GM23248 (cell line): ENCODE measurements at regions not wholly inside any gene's neighbourhood (a gene's known extent, or its start where the extent isn't known, plus 50 kb on each side); places are given as distances from the start of the nearest gene placed in this dataset.
"Not testable (repeated sequence)": the region's sequence is repeated elsewhere in the genome, so short reads cannot be mapped to it uniquely, and the experiment has no call there.

Experiments
- DNase-seq: peaks from one replicate; pipeline ENCODE4 v3.0.0-alpha.2; 2015
- H2AFZ ChIP-seq: fragments of 200-600 bp; sonication (generic); 2 replicates; pipeline ENCODE4 v1.6.1; 2016; ENCODE audit warnings: antibody characterized with exemption
- H3F3A ChIP-seq: fragments of 200-600 bp; sonication (generic); 2 replicates; pipeline ENCODE4 v1.6.1; 2016; ENCODE audit warnings: mild to moderate bottlenecking, antibody characterized with exemption, mixed run types; ENCODE audit not compliant: insufficient read depth
- H3K27ac ChIP-seq: fragments of 200-600 bp; sonication (generic); 2 replicates; pipeline ENCODE4 v1.5.1; 2016; ENCODE audit warnings: mild to moderate bottlenecking
- H3K27me3 ChIP-seq: fragments of 200-600 bp; sonication (generic); replicated peaks from 2 replicates; pipeline ENCODE4 v1.6.1; 2016; ENCODE audit warnings: mild to moderate bottlenecking; ENCODE audit not compliant: insufficient read depth
- H3K36me3 ChIP-seq: fragments of 200-600 bp; sonication (generic); 2 replicates; pipeline ENCODE4 v1.6.1; 2016; ENCODE audit warnings: low read depth, mild to moderate bottlenecking
- H3K4me1 ChIP-seq: fragments of 200-600 bp; sonication (generic); 2 replicates; pipeline ENCODE4 v1.6.1; 2016; ENCODE audit warnings: mild to moderate bottlenecking; ENCODE audit not compliant: insufficient read depth
- H3K4me2 ChIP-seq: fragments of 200-600 bp; sonication (generic); one replicate; pipeline ENCODE4 v1.6.1; 2016; ENCODE audit warnings: mild to moderate bottlenecking; ENCODE audit not compliant: unreplicated experiment
- H3K4me3 ChIP-seq: fragments of 200-600 bp; sonication (generic); 2 replicates; pipeline ENCODE4 v1.5.1; 2016; ENCODE audit warnings: mild to moderate bottlenecking
- H3K79me2 ChIP-seq: fragments of 200-600 bp; sonication (generic); 2 replicates; pipeline ENCODE4 v1.6.1; 2016; ENCODE audit warnings: mild to moderate bottlenecking; ENCODE audit not compliant: insufficient read depth
- H3K9ac ChIP-seq: fragments of 200-600 bp; sonication (generic); 2 replicates; pipeline ENCODE4 v1.6.1; 2016; ENCODE audit warnings: mild to moderate bottlenecking
- H3K9me2 ChIP-seq: fragments of 200-600 bp; sonication (generic); 2 replicates; pipeline ENCODE4 v1.6.1; 2016; ENCODE audit warnings: mixed run types, mild to moderate bottlenecking, moderate library complexity; ENCODE audit not compliant: insufficient read depth
- H3K9me3 ChIP-seq: fragments of 200-600 bp; sonication (generic); one replicate; pipeline ENCODE4 v1.6.1; 2017; ENCODE audit warnings: low read depth
- H4K20me1 ChIP-seq: fragments of 200-600 bp; sonication (generic); 2 replicates; pipeline ENCODE4 v1.6.0; 2016; ENCODE audit not compliant: insufficient read depth
- EZH2 ChIP-seq: fragments of 200-600 bp; sonication (generic); IDR thresholded peaks from 2 replicates; pipeline ENCODE4 v1.6.1; 2018; ENCODE audit warnings: antibody characterized with exemption, mild to moderate bottlenecking; ENCODE audit not compliant: insufficient read depth, poor library complexity, severe bottlenecking
- EZH2phosphoT487 ChIP-seq: fragments of 200-600 bp; sonication (generic); IDR thresholded peaks from 2 replicates; pipeline ENCODE4 v1.6.1; 2018; ENCODE audit warnings: antibody characterized with exemption, moderate library complexity, mild to moderate bottlenecking, low read depth; ENCODE audit not compliant: insufficient read depth
- WGBS, 2 experiments: methylation state at CpG; one replicate each; pipeline ENCODE4 v1.1.6; 2015 to 2017; ENCODE audit warnings: low lambda C conversion rate in 2 of 2, low coverage in 1 of 2; ENCODE audit errors: missing lambda C conversion rate in 2 of 2; 5-methylcytosine and 5-hydroxymethylcytosine counted together
- in situ Hi-C: fragments of 300-500 bp; cut with MboI; formaldehyde crosslinking; loops from 2 replicates; pipeline ENCODE4 v1.15.0; 2020

- TF ChIP-seq EZH2 (no peak), EZH2phosphoT487 (no peak)
- H3F3A ChIP-seq, result no peaks in the 10 kb centered on the region
- H3K4me3 ChIP-seq, result no peak overlapping the region
- no peak overlapping the region for H3K9ac ChIP-seq
- DNase-seq, result no peak
- no peaks in the 10 kb centered on the region for H3K36me3 ChIP-seq
- H3K9me2 ChIP-seq, result no peaks in the 10 kb centered on the region
- H3K4me2 ChIP-seq, result no peak overlapping the region
- WGBS, 2 experiments, result 35 to 62% methylated on average over 6 of the region's 6 CpGs
- in situ Hi-C loops, result no loop called here
- H3K79me2 ChIP-seq, result no peaks in the 10 kb centered on the region
- H4K20me1 ChIP-seq, result no peaks in the 10 kb centered on the region
- H3K27me3 ChIP-seq, result no peaks in the 10 kb centered on the region
- no peak overlapping the region for H2AFZ ChIP-seq
- no peaks in the 10 kb centered on the region for H3K4me1 ChIP-seq
- no peak overlapping the region for H3K27ac ChIP-seq
- no peaks in the 10 kb centered on the region for H3K9me3 ChIP-seq
These were observed 293.0 kb downstream of the NDUFA10 start for GRCh38 chr2:239731998-239732665.

DNA sequence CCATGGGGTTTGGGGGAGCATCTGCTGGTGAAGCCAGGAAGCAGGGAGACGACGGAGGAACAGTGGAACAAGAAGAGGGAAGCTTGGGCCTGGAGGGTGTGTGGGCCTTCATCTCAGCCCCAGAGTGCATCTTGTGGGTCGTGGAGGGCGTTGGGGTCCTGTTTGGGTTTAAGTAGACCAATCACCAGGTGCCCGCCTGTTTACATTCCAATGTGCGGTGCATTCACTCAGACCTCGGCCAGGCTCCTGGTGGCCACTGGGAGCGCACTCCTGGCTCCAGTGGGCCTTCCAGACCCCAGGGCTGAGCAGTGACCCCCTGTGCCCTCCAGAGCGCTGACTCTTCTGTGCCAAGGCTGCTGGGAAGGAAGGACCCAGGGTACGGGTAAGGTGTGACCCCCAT lies 293.7 kb downstream of the NDUFA10 start:
- 43 to 52% methylated on average over 10 of the region's 10 CpGs for WGBS, 2 experiments

GRCh38 chr2:239730897-239731296 lies 294.2 kb downstream of the NDUFA10 start:
- no peak overlapping the region for H3K4me2 ChIP-seq
- H3K27me3 ChIP-seq, result no peaks in the 10 kb centered on the region
- in situ Hi-C loops, result no loop called here
- no peaks in the 10 kb centered on the region for H3K79me2 ChIP-seq
- H3K36me3 ChIP-seq, result no peaks in the 10 kb centered on the region
- no peak overlapping the region for H3K27ac ChIP-seq
- no peaks in the 10 kb centered on the region for H3K9me2 ChIP-seq
- H3K4me3 ChIP-seq, result no peak overlapping the region
- H3F3A ChIP-seq, result no peaks in the 10 kb centered on the region
- H4K20me1 ChIP-seq, result no peaks in the 10 kb centered on the region
- no peak for DNase-seq
- H2AFZ ChIP-seq, result no peak overlapping the region
- no peaks in the 10 kb centered on the region for H3K9me3 ChIP-seq
- TF ChIP-seq EZH2 (no peak), EZH2phosphoT487 (no peak)
- H3K4me1 ChIP-seq, result no peaks in the 10 kb centered on the region
- 43 to 58% methylated on average over 8 of the region's 8 CpGs for WGBS, 2 experiments
- no peak overlapping the region for H3K9ac ChIP-seq

More for the DNA sequence above, 293.7 kb downstream of the NDUFA10 start:
- Histone ChIP-seq H3K4me1 (no peaks in the 10 kb centered on the region), H2AFZ (no peak overlapping the region), H3K9me2 (no peaks in the 10 kb centered on the region), H3K27me3 (no peaks in the 10 kb centered on the region), H3K79me2 (no peaks in the 10 kb centered on the region), H3K9me3 (no peaks in the 10 kb centered on the region), H3K27ac (no peak overlapping the region), H3K9ac (no peak overlapping the region), H3F3A (no peaks in the 10 kb centered on the region), H3K4me3 (no peak overlapping the region), H3K36me3 (no peaks in the 10 kb centered on the region), H3K4me2 (no peak overlapping the region), H4K20me1 (no peaks in the 10 kb centered on the region)
- TF ChIP-seq EZH2 (no peak), EZH2phosphoT487 (no peak)
- in situ Hi-C loops, result no loop called here
- no peak for DNase-seq

DNA sequence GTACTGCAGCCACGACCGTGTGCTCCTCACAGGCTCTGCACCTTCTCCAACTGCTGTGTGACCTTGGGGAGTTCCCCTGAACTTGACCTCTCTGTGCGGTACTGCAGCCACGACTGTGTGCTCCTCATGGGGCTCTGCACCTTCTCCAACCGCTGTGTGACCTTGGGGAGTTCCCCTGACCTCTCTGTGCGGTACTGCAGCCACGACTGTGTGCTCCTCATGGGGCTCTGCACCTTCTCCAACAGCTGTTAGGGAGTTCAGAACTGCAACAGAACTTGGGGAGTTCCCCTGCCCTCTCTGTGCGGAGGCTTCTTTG lies 294.6 kb downstream of the NDUFA10 start:
- H3F3A ChIP-seq, DNase-seq, H2AFZ ChIP-seq, H3K27ac ChIP-seq, H3K4me2 ChIP-seq, in situ Hi-C loops, H3K4me1 ChIP-seq, H3K9me3 ChIP-seq, H3K36me3 ChIP-seq, H3K9me2 ChIP-seq, H4K20me1 ChIP-seq, H3K27me3 ChIP-seq, H3K4me3 ChIP-seq, H3K79me2 ChIP-seq, H3K9ac ChIP-seq: not testable (repeated sequence)
- WGBS, 2 experiments, result 43 to 47% methylated on average over 6 to 8 of the region's 8 CpGs
